ENCODE measurements at regions not wholly inside any gene's neighbourhood (a gene's known extent, or its start where the extent isn't known, plus 50 kb on each side); places are given as distances from the start of the nearest gene placed in this dataset.

- in situ Hi-C loops (cut with HindIII; ENCODE audit: low pct_unique_long_range_greater_than_20kb, low sequenced_read_pairs): no loop called here
- DNase-seq (ENCODE audit: low read depth, low spot score): no peak
Observed at GRCh38 chr4:3860913-3861636, 94.9 kb downstream of the ADRA2C start.

GRCh38 chr4:3861720-3862639 lies 95.8 kb downstream of the ADRA2C start:
- DNase-seq (ENCODE audit: low read depth, low spot score): no peak
- in situ Hi-C loops (cut with HindIII; ENCODE audit: low pct_unique_long_range_greater_than_20kb, low sequenced_read_pairs): no loop called here

GRCh38 chr4:3862640-3863420 lies 96.6 kb downstream of the ADRA2C start:
- DNase-seq (ENCODE audit: low read depth, low spot score): no peak
- in situ Hi-C loops (cut with HindIII; ENCODE audit: low pct_unique_long_range_greater_than_20kb, low sequenced_read_pairs): no loop called here

- DNase-seq (ENCODE audit: low read depth, low spot score): no peak
- in situ Hi-C loops (cut with HindIII; ENCODE audit: low pct_unique_long_range_greater_than_20kb, low sequenced_read_pairs): no loop called here
Observed at GRCh38 chr4:3863841-3864741, 97.9 kb downstream of the ADRA2C start.

GRCh38 chr4:3864742-3865721 lies 98.8 kb downstream of the ADRA2C start:
- no peak for DNase-seq (ENCODE audit: low read depth, low spot score)
- in situ Hi-C loops (cut with HindIII; ENCODE audit: low pct_unique_long_range_greater_than_20kb, low sequenced_read_pairs): no loop called here

GRCh38 chr4:3865986-3866812 lies 100.0 kb downstream of the ADRA2C start:
- in situ Hi-C loops (cut with HindIII; ENCODE audit: low pct_unique_long_range_greater_than_20kb, low sequenced_read_pairs): no loop called here
- DNase-seq (ENCODE audit: low read depth, low spot score): no peak

GRCh38 chr4:3866813-3867129 lies 100.6 kb downstream of the ADRA2C start:
- no peak for DNase-seq (ENCODE audit: low read depth, low spot score)
- in situ Hi-C loops (cut with HindIII; ENCODE audit: low pct_unique_long_range_greater_than_20kb, low sequenced_read_pairs): no loop called here

GRCh38 chr4:3867403-3868100 lies 101.4 kb downstream of the ADRA2C start:
- DNase-seq (ENCODE audit: low read depth, low spot score): no peak
- in situ Hi-C loops (cut with HindIII; ENCODE audit: low pct_unique_long_range_greater_than_20kb, low sequenced_read_pairs): no loop called here

GRCh38 chr4:3868211-3869173 lies 102.3 kb downstream of the ADRA2C start:
- in situ Hi-C loops (cut with HindIII; ENCODE audit: low pct_unique_long_range_greater_than_20kb, low sequenced_read_pairs): no loop called here
- no peak for DNase-seq (ENCODE audit: low read depth, low spot score)

- no peak for DNase-seq (ENCODE audit: low read depth, low spot score)
- in situ Hi-C loops (cut with HindIII; ENCODE audit: low pct_unique_long_range_greater_than_20kb, low sequenced_read_pairs): no loop called here
Observed at GRCh38 chr4:3869174-3869572, 103.0 kb downstream of the ADRA2C start.

- DNase-seq (ENCODE audit: low read depth, low spot score): no peak
Observed at GRCh38 chr4:3869661-3870566, 103.7 kb downstream of the ADRA2C start.

GRCh38 chr4:3870567-3870962 lies 104.4 kb downstream of the ADRA2C start:
- DNase-seq (ENCODE audit: low read depth, low spot score): no peak
- in situ Hi-C loops (cut with HindIII; ENCODE audit: low pct_unique_long_range_greater_than_20kb, low sequenced_read_pairs): no loop called here

More at GRCh38 chr4:3869661-3870566, 103.7 kb downstream of the ADRA2C start:
- in situ Hi-C loops (cut with HindIII; ENCODE audit: low pct_unique_long_range_greater_than_20kb, low sequenced_read_pairs): no loop called here

- DNase-seq (ENCODE audit: low read depth, low spot score): no peak
- in situ Hi-C loops (cut with HindIII; ENCODE audit: low pct_unique_long_range_greater_than_20kb, low sequenced_read_pairs): no loop called here
Observed at GRCh38 chr4:3871181-3871852, 105.1 kb downstream of the ADRA2C start.
